DND-41 (cell line): ENCODE measurements at regions not wholly inside any gene's neighbourhood (a gene's known extent, or its start where the extent isn't known, plus 50 kb on each side); places are given as distances from the start of the nearest gene placed in this dataset.
A peak's percentile ranks its signal among the peaks of the same experiment; 100 is the strongest.
"Not testable (repeated sequence)": the region's sequence is repeated elsewhere in the genome, so short reads cannot be mapped to it uniquely, and the experiment has no call there.

Experiments used
- ATAC-seq: fragments of 200-7000 bp; cut with Tn5 transposase; 3 replicates; pipeline ENCODE4 v1.9.1; 2021; ENCODE audit warnings: low read depth; ENCODE audit not compliant: insufficient read depth
- DNase-seq: peaks from one replicate; pipeline ENCODE4 v3.0.0-alpha.2; 2020
- H2AFZ ChIP-seq: 2 replicates; pipeline ENCODE4 v1.6.0; 2012; ENCODE audit warnings: low read depth, low read length
- H3K27ac ChIP-seq: 2 replicates; pipeline ENCODE4 v1.5.1; 2012; ENCODE audit warnings: low read length, inconsistent platforms
- H3K27me3 ChIP-seq: fragments of 200-600 bp; sonication (generic); 2 replicates; pipeline ENCODE4 v1.6.0; 2012; ENCODE audit warnings: low read length, mild to moderate bottlenecking, inconsistent platforms; ENCODE audit not compliant: insufficient read depth, poor library complexity
- H3K36me3 ChIP-seq: 2 replicates; pipeline ENCODE4 v1.5.1; 2012; ENCODE audit warnings: low read length, inconsistent platforms; ENCODE audit not compliant: insufficient read depth
- H3K4me1 ChIP-seq: 2 replicates; pipeline ENCODE4 v1.5.1; 2012; ENCODE audit warnings: mild to moderate bottlenecking, low read length; ENCODE audit not compliant: insufficient read depth
- H3K4me2 ChIP-seq: 2 replicates; pipeline ENCODE4 v1.6.0; 2012; ENCODE audit warnings: mild to moderate bottlenecking, moderate library complexity, low read length, inconsistent platforms; ENCODE audit not compliant: insufficient read depth
- H3K4me3 ChIP-seq, 2 experiments: fragments of 200-600 bp in 1 of 2; shearing (Covaris generic) in 1 of 2; 2 replicates each; pipeline ENCODE4 v1.5.1; 2012 to 2016; ENCODE audit warnings: inconsistent platforms in 2 of 2, low read length in 2 of 2, mild to moderate bottlenecking in 2 of 2, low read depth in 1 of 2, moderate library complexity in 1 of 2
- H3K79me2 ChIP-seq: 2 replicates; pipeline ENCODE4 v1.6.0; 2012; ENCODE audit warnings: low read length, inconsistent platforms; ENCODE audit not compliant: insufficient read depth
- H3K9ac ChIP-seq: 2 replicates; pipeline ENCODE4 v1.6.0; 2012; ENCODE audit warnings: low read depth, mild to moderate bottlenecking, inconsistent platforms, low read length, moderate library complexity
- H3K9me3 ChIP-seq: 2 replicates; pipeline ENCODE4 v1.5.1; 2012; ENCODE audit warnings: low read length, moderate library complexity, mild to moderate bottlenecking, inconsistent platforms; ENCODE audit not compliant: insufficient read depth, severe bottlenecking
- H4K20me1 ChIP-seq: 2 replicates; pipeline ENCODE4 v1.6.0; 2012; ENCODE audit warnings: low read length; ENCODE audit not compliant: insufficient read depth
- TF ChIP-seq, protein P1 (sequence below): IDR thresholded peaks from 2 replicates; pipeline ENCODE4 v1.5.1; 2012; ENCODE audit warnings: borderline replicate concordance, low read length, moderate library complexity, mild to moderate bottlenecking; ENCODE audit not compliant: poor library complexity, severe bottlenecking; ENCODE audit errors: extremely low read depth

DNA sequence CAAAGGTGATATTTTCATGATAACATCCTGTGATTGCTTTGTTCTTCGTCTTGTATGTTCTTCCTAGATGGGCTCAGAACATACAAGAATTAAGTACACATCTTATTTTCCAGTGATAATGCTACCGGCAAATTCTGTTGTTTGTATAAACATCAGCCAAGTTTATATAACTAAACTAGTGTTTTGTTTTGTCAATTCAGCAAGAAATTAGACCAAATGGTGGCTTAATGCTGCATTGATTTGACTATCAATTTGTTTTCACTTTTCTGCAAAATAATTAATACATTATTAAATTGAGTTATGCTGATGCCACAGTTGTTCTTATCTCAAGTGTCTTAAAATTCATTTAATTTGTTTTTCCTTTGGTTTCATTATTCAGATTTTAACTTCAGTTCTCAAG, 177.7 kb downstream of the OR4F29 start:
- not testable (repeated sequence) for H3K27ac ChIP-seq, H3K36me3 ChIP-seq, H3K4me1 ChIP-seq, ATAC-seq, H3K79me2 ChIP-seq, DNase-seq, H3K4me3 ChIP-seq, H4K20me1 ChIP-seq, H3K4me2 ChIP-seq, H3K27me3 ChIP-seq, H3K9me3 ChIP-seq, H3K9ac ChIP-seq, H2AFZ ChIP-seq

DNA sequence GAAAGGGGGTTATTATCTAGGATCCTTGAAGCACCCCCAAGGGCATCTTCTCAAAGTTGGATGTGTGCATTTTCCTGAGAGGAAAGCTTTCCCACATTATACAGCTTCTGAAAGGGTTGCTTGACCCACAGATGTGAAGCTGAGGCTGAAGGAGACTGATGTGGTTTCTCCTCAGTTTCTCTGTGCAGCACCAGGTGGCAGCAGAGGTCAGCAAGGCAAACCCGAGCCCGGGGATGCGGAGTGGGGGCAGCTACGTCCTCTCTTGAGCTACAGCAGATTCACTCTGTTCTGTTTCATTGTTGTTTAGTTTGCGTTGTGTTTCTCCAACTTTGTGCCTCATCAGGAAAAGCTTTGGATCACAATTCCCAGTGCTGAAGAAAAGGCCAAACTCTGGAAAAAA, 183.7 kb downstream of the OR4F29 start:
- H4K20me1 ChIP-seq, H3K27ac ChIP-seq, H3K9me3 ChIP-seq, ATAC-seq, H3K27me3 ChIP-seq, H3K4me2 ChIP-seq, H3K36me3 ChIP-seq, H3K9ac ChIP-seq, H3K4me1 ChIP-seq, H3K79me2 ChIP-seq, H2AFZ ChIP-seq, H3K4me3 ChIP-seq: not testable (repeated sequence)
- TF ChIP-seq, protein P1, sequence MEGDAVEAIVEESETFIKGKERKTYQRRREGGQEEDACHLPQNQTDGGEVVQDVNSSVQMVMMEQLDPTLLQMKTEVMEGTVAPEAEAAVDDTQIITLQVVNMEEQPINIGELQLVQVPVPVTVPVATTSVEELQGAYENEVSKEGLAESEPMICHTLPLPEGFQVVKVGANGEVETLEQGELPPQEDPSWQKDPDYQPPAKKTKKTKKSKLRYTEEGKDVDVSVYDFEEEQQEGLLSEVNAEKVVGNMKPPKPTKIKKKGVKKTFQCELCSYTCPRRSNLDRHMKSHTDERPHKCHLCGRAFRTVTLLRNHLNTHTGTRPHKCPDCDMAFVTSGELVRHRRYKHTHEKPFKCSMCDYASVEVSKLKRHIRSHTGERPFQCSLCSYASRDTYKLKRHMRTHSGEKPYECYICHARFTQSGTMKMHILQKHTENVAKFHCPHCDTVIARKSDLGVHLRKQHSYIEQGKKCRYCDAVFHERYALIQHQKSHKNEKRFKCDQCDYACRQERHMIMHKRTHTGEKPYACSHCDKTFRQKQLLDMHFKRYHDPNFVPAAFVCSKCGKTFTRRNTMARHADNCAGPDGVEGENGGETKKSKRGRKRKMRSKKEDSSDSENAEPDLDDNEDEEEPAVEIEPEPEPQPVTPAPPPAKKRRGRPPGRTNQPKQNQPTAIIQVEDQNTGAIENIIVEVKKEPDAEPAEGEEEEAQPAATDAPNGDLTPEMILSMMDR = peak; percentile 54
- DNase-seq = peak; percentile 84
